ENCODE measurements at regions not wholly inside any gene's neighbourhood (a gene's known extent, or its start where the extent isn't known, plus 50 kb on each side); places are given as distances from the start of the nearest gene placed in this dataset.

DNA sequence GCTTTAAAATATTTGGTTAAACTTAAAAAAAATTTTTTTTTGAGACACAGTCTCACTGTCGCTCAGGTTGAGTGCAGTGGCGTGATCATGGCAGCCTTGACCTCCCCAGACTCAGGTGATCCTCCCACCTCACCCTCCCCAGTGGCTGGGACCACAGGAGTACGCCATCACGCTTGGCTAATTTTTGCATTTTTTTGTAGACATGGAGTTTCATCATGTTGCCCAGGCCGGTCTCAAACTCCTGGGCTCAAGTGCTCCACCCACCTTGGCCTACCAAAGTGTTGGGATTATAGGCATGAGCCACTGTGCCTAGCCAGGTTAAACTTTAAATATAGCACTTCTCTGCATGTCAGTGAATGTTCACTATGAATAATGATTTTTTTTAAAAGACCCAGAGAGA, 224.5 kb upstream of the RFX3 start:
- POLR2A ChIA-PET (ENCODE audit: unreplicated experiment): no interaction called here
- DNase-seq: no peak
- Histone ChIP-seq H3K4me3 (ENCODE audit: low read length) (no peak overlapping the region), H3K27ac (ENCODE audit: low read length) (no peak overlapping the region), H3F3A (ENCODE audit: low read length, unreplicated experiment) (no peaks in the 10 kb centered on the region), H3K9ac (ENCODE audit: low read length) (no peak overlapping the region), H3K36me3 (ENCODE audit: low read depth, low read length) (no peaks in the 10 kb centered on the region), H4K20me1 (ENCODE audit: low read length) (no peaks in the 10 kb centered on the region), H3K27me3 (ENCODE audit: low read length) (no peaks in the 10 kb centered on the region), H3K79me2 (ENCODE audit: low read length) (no peaks in the 10 kb centered on the region), H3K9me3 (ENCODE audit: low read length) (no peaks in the 10 kb centered on the region), H3K4me2 (ENCODE audit: low read length) (no peak overlapping the region), H2AFZ (ENCODE audit: low read length) (no peak overlapping the region), H3K4me1 (ENCODE audit: insufficient read depth, low read length) (peaks cover 31% of the 10 kb centered on the region), H3K9me2 (replicated peaks; ENCODE audit: low read length) (no peaks in the 10 kb centered on the region)
- ATAC-seq: no peak
- CTCF ChIA-PET: no interaction called here
- no TSS peak for BruUV-seq (replicated peaks)
- intact Hi-C loops (cut with micrococcal nuclease): no loop called here
- TF ChIP-seq, protein P1, sequence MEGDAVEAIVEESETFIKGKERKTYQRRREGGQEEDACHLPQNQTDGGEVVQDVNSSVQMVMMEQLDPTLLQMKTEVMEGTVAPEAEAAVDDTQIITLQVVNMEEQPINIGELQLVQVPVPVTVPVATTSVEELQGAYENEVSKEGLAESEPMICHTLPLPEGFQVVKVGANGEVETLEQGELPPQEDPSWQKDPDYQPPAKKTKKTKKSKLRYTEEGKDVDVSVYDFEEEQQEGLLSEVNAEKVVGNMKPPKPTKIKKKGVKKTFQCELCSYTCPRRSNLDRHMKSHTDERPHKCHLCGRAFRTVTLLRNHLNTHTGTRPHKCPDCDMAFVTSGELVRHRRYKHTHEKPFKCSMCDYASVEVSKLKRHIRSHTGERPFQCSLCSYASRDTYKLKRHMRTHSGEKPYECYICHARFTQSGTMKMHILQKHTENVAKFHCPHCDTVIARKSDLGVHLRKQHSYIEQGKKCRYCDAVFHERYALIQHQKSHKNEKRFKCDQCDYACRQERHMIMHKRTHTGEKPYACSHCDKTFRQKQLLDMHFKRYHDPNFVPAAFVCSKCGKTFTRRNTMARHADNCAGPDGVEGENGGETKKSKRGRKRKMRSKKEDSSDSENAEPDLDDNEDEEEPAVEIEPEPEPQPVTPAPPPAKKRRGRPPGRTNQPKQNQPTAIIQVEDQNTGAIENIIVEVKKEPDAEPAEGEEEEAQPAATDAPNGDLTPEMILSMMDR (conservative IDR thresholded peaks at IDR 0.05; ENCODE audit: low read depth, low read length): no peak
- no peak for TF ChIP-seq EZH2 (IDR thresholded peaks at IDR 0.05; ENCODE audit: low read length, unreplicated experiment)
- TF ChIP-seq EZH2phosphoT487 (IDR thresholded peaks at IDR 0.05; ENCODE audit: borderline replicate concordance, low read length): no peak

DNA sequence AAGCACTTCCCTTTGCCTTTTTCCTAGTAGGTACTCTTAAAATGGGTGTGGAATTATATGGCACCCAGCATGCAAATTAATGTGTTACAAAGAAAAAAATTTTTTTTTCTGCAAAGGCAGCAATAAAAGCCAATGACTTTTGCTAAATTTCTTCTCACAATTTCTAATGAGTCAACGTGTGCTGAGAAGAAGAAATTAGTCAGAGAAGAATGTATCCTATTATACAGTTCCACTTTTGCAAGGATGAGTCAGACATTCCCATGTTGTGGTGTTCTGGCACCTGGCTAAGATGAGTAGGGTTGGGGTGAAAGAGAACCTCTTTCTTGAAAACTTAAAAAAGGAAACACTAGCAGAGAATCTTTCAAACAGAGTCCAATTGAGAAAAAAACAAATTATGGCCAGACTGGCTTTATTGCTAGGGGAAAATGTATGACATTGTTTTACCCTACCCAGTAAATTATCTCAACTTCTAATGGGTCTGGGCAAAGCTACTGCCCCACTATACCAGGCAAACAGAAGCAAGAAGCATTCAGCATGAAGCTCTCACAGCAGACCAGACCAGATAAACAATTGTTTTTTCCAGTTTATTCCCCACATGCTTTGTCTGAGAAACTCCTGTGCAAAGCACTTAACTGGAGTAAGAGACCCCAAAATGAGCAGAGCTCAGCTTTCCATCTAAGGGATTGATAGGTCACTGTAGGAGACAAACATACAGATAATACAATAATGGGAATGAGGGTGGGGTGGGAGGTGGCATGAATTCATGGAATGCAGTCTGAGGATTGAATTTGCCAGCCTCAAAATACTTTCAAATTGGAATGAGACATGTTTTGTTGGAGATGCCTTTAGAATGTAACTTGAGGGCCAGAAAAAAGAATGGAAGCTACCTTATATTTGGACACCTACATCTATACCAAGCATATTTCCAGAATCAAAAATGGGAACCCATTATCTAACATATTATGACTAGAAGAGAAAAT, 220.8 kb upstream of the RFX3 start:
- ATAC-seq (peak; percentile 95), DNase-seq (peak; percentile 91)
- H2AFZ ChIP-seq (ENCODE audit: low read length): no peak overlapping the region
- no peaks in the 10 kb centered on the region for H3K36me3 ChIP-seq (ENCODE audit: low read depth, low read length)
- POLR2A ChIA-PET (ENCODE audit: unreplicated experiment): interaction anchor here (0.7 kb wide), 1 partner anchor 222 kb away, joined by 5 read pairs; no protein-coding TSS in a partner anchor
- no peaks in the 10 kb centered on the region for H3F3A ChIP-seq (ENCODE audit: low read length, unreplicated experiment)
- no peaks in the 10 kb centered on the region for H3K9me3 ChIP-seq (ENCODE audit: low read length)
- peak overlapping the region; percentile 79 for H3K9ac ChIP-seq (ENCODE audit: low read length)
- peak overlapping the region; percentile 96 for H3K27ac ChIP-seq (ENCODE audit: low read length)
- TF ChIP-seq, protein P1 (conservative IDR thresholded peaks at IDR 0.05; ENCODE audit: low read depth, low read length): no peak
- TF ChIP-seq EZH2phosphoT487 (IDR thresholded peaks at IDR 0.05; ENCODE audit: borderline replicate concordance, low read length) (no peak), EZH2 (IDR thresholded peaks at IDR 0.05; ENCODE audit: low read length, unreplicated experiment) (no peak)
- H3K4me2 ChIP-seq (ENCODE audit: low read length): peak overlapping the region; percentile 45
- no peaks in the 10 kb centered on the region for H3K9me2 ChIP-seq (replicated peaks; ENCODE audit: low read length)
- CTCF ChIA-PET: no interaction called here
- H3K4me1 ChIP-seq (ENCODE audit: insufficient read depth, low read length): peaks cover 38% of the 10 kb centered on the region
- H3K4me3 ChIP-seq (ENCODE audit: low read length): no peak overlapping the region
- intact Hi-C loops (cut with micrococcal nuclease): no loop called here
- H3K27me3 ChIP-seq (ENCODE audit: low read length): no peaks in the 10 kb centered on the region
- BruUV-seq (replicated peaks): no TSS peak
- H4K20me1 ChIP-seq (ENCODE audit: low read length): no peaks in the 10 kb centered on the region
- no peaks in the 10 kb centered on the region for H3K79me2 ChIP-seq (ENCODE audit: low read length)

DNA sequence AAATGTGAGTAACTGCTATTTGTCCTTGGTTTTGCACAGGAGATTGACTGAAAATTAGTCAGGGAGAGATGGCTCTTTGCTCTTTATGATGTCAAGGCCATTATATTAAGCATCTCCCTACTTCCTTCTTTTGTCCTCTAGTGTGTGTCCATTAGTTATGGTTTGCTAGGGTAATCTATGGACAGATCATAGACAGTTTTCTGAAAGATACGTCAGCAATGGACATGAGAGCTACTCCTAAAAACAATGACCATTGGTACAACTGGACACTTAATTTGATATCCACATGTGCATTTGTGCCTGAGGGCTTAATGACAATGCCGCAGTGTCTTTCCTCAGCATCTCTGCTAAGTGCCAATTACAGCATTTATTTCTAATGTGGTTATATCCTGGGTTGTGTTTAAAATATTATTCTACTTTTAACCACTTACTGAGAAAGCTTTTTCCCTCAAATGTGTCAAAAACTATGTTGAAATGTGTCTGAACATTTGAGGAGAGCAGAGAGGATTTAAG, 218.2 kb upstream of the RFX3 start:
- Histone ChIP-seq H3F3A (ENCODE audit: low read length, unreplicated experiment) (no peaks in the 10 kb centered on the region), H3K9me3 (ENCODE audit: low read length) (no peaks in the 10 kb centered on the region), H3K79me2 (ENCODE audit: low read length) (no peaks in the 10 kb centered on the region), H2AFZ (ENCODE audit: low read length) (no peak overlapping the region), H4K20me1 (ENCODE audit: low read length) (no peaks in the 10 kb centered on the region), H3K27ac (ENCODE audit: low read length) (peak overlapping the region; percentile 96; the same call in 1 of the 2 replicates), H3K27me3 (ENCODE audit: low read length) (no peaks in the 10 kb centered on the region), H3K4me1 (ENCODE audit: insufficient read depth, low read length) (peaks cover 49% of the 10 kb centered on the region), H3K4me2 (ENCODE audit: low read length) (no peak overlapping the region), H3K4me3 (ENCODE audit: low read length) (no peak overlapping the region), H3K9me2 (replicated peaks; ENCODE audit: low read length) (no peaks in the 10 kb centered on the region), H3K36me3 (ENCODE audit: low read depth, low read length) (no peaks in the 10 kb centered on the region), H3K9ac (ENCODE audit: low read length) (no peak overlapping the region)
- intact Hi-C loops (cut with micrococcal nuclease): loop anchor here (5.0 kb wide), 2 partner anchors 113 to 393 kb away; no protein-coding TSS in a partner anchor
- DNase-seq (no peak), ATAC-seq (no peak)
- ChIA-PET POLR2A (ENCODE audit: unreplicated experiment) (no interaction called here), CTCF (no interaction called here)
- BruUV-seq (replicated peaks): no TSS peak
- TF ChIP-seq, protein P1 (conservative IDR thresholded peaks at IDR 0.05; ENCODE audit: low read depth, low read length): no peak
- no peak for TF ChIP-seq EZH2 (IDR thresholded peaks at IDR 0.05; ENCODE audit: low read length, unreplicated experiment)
- no peak for TF ChIP-seq EZH2phosphoT487 (IDR thresholded peaks at IDR 0.05; ENCODE audit: borderline replicate concordance, low read length)

All from PC-3 (cell line).